ENCODE measurements at regions not wholly inside any gene's neighbourhood (a gene's known extent, or its start where the extent isn't known, plus 50 kb on each side); places are given as distances from the start of the nearest gene placed in this dataset.

GRCh38 chr10:61847087-61847486 is 54.4 kb upstream of the ARID5B start:
- TF ChIP-seq, protein P1, sequence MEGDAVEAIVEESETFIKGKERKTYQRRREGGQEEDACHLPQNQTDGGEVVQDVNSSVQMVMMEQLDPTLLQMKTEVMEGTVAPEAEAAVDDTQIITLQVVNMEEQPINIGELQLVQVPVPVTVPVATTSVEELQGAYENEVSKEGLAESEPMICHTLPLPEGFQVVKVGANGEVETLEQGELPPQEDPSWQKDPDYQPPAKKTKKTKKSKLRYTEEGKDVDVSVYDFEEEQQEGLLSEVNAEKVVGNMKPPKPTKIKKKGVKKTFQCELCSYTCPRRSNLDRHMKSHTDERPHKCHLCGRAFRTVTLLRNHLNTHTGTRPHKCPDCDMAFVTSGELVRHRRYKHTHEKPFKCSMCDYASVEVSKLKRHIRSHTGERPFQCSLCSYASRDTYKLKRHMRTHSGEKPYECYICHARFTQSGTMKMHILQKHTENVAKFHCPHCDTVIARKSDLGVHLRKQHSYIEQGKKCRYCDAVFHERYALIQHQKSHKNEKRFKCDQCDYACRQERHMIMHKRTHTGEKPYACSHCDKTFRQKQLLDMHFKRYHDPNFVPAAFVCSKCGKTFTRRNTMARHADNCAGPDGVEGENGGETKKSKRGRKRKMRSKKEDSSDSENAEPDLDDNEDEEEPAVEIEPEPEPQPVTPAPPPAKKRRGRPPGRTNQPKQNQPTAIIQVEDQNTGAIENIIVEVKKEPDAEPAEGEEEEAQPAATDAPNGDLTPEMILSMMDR (IDR thresholded peaks at IDR 0.05; ENCODE audit: low read depth, low read length), result no peak
- Histone ChIP-seq H3K4me3 (no peak overlapping the region), H3K4me1 (ENCODE audit: low read depth) (no peaks in the 10 kb centered on the region), H3K27ac (no peak overlapping the region), H3K9me3 (ENCODE audit: low read depth) (no peaks in the 10 kb centered on the region), H3K27me3 (no peaks in the 10 kb centered on the region), H3K36me3 (no peaks in the 10 kb centered on the region)
- peak in 1 of 2 donors; percentile 20 for DNase-seq (ENCODE audit: low read depth in 1 of 2, low spot score in 1 of 2)

DNA sequence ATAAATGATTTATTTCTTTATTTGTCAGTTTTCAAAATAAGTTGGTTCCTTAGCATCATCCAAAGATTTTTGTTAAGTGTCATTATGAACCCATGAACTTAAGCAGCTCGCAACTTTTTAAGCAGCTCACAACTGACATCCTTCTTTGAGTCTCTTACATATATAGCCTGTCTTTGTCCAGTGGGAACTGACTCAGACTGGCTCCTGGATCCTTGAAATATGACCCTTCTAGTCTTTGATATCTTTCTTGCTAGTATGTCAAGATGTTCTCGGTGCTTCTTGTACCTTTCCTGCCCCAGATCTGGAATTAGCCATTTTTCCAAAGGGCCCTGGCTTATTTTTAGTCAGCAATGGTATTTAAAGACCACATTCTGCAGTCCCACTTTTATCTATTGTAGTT is 53.9 kb upstream of the ARID5B start:
- Histone ChIP-seq H3K4me3 (no peak overlapping the region), H3K4me1 (ENCODE audit: low read depth) (no peaks in the 10 kb centered on the region), H3K27me3 (no peaks in the 10 kb centered on the region), H3K27ac (no peak overlapping the region), H3K36me3 (no peaks in the 10 kb centered on the region), H3K9me3 (ENCODE audit: low read depth) (no peaks in the 10 kb centered on the region)
- peak in 1 of 2 donors; percentile 12 for DNase-seq (ENCODE audit: low read depth in 1 of 2, low spot score in 1 of 2)
- TF ChIP-seq, protein P1 (IDR thresholded peaks at IDR 0.05; ENCODE audit: low read depth, low read length), result no peak

DNA sequence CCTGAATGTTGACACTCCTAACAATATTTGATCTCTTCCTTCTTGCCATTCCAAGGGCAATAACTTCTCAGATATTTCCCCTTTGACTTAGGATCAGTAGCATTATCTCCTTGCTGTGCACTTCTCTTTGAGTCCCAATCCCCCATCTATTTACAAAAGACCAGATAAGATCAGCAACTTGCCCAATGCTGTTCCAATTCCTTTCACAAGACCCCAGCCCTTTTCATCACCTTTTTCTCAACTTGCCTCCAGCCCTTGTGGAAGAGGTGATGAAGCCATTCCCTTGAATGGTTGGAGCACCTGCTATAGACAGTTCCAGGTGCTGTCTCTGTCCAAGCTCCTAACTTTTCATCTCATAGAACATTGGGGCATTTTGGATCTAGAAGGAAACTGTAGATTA is 51.1 kb upstream of the ARID5B start:
- TF ChIP-seq, protein P1 (IDR thresholded peaks at IDR 0.05; ENCODE audit: low read depth, low read length), result no peak
- no peak for DNase-seq (ENCODE audit: low read depth in 1 of 2, low spot score in 1 of 2)
- Histone ChIP-seq H3K4me1 (ENCODE audit: low read depth) (no peaks in the 10 kb centered on the region), H3K9me3 (ENCODE audit: low read depth) (no peaks in the 10 kb centered on the region), H3K27me3 (no peaks in the 10 kb centered on the region), H3K36me3 (no peaks in the 10 kb centered on the region), H3K27ac (no peak overlapping the region), H3K4me3 (no peak overlapping the region)

Data from cardiac muscle cell (in vitro differentiated cells and primary cell).